ENCODE measurements at regions not wholly inside any gene's neighbourhood (a gene's known extent, or its start where the extent isn't known, plus 50 kb on each side); places are given as distances from the start of the nearest gene placed in this dataset.

- TF ChIP-seq ZNF274 (IDR thresholded peaks at IDR 0.05; ENCODE audit: low read length) (no peak), ZNF274 (tag by site-specific recombination; IDR thresholded peaks at IDR 0.05; ENCODE audit: borderline replicate concordance) (no peak), SP2 (tag by site-specific recombination; IDR thresholded peaks at IDR 0.05) (no peak), PRDM1 (tag by site-specific recombination; IDR thresholded peaks at IDR 0.05) (no peak), ZNF354C (tag by site-specific recombination; IDR thresholded peaks at IDR 0.05; ENCODE audit: borderline replicate concordance, low read depth) (no peak), ZXDB (tag by site-specific recombination; IDR thresholded peaks at IDR 0.05) (no peak), ZNF549 (tag by site-specific recombination; IDR thresholded peaks at IDR 0.05) (no peak), ZNF121 (tag by site-specific recombination; IDR thresholded peaks at IDR 0.05) (no peak), KLF10 (tag by site-specific recombination; IDR thresholded peaks at IDR 0.05) (no peak), MZF1 (tag by site-specific recombination; IDR thresholded peaks at IDR 0.05; ENCODE audit: borderline replicate concordance) (no peak), ZNF221 (tag by site-specific recombination; IDR thresholded peaks at IDR 0.05; ENCODE audit: borderline replicate concordance) (no peak)
- TF ChIP-seq, protein P1, sequence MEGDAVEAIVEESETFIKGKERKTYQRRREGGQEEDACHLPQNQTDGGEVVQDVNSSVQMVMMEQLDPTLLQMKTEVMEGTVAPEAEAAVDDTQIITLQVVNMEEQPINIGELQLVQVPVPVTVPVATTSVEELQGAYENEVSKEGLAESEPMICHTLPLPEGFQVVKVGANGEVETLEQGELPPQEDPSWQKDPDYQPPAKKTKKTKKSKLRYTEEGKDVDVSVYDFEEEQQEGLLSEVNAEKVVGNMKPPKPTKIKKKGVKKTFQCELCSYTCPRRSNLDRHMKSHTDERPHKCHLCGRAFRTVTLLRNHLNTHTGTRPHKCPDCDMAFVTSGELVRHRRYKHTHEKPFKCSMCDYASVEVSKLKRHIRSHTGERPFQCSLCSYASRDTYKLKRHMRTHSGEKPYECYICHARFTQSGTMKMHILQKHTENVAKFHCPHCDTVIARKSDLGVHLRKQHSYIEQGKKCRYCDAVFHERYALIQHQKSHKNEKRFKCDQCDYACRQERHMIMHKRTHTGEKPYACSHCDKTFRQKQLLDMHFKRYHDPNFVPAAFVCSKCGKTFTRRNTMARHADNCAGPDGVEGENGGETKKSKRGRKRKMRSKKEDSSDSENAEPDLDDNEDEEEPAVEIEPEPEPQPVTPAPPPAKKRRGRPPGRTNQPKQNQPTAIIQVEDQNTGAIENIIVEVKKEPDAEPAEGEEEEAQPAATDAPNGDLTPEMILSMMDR (tag by site-specific recombination; IDR thresholded peaks at IDR 0.05), result no peak
- TF ChIP-seq, protein P2, sequence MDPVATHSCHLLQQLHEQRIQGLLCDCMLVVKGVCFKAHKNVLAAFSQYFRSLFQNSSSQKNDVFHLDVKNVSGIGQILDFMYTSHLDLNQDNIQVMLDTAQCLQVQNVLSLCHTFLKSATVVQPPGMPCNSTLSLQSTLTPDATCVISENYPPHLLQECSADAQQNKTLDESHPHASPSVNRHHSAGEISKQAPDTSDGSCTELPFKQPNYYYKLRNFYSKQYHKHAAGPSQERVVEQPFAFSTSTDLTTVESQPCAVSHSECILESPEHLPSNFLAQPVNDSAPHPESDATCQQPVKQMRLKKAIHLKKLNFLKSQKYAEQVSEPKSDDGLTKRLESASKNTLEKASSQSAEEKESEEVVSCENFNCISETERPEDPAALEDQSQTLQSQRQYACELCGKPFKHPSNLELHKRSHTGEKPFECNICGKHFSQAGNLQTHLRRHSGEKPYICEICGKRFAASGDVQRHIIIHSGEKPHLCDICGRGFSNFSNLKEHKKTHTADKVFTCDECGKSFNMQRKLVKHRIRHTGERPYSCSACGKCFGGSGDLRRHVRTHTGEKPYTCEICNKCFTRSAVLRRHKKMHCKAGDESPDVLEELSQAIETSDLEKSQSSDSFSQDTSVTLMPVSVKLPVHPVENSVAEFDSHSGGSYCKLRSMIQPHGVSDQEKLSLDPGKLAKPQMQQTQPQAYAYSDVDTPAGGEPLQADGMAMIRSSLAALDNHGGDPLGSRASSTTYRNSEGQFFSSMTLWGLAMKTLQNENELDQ (tag by site-specific recombination; IDR thresholded peaks at IDR 0.05; ENCODE audit: low read depth), result no peak
These were observed 166.1 kb upstream of the PDE5A start for GRCh38 chr4:119794681-119795080.

Measured in HEK293 (cell line).